Liver (tissue), 8 donors: ENCODE measurements at regions not wholly inside any gene's neighbourhood (a gene's known extent, or its start where the extent isn't known, plus 50 kb on each side); places are given as distances from the start of the nearest gene placed in this dataset.

Experiments used
- DNase-seq: peaks from one replicate; pipeline ENCODE4 v3.0.0-alpha.2; 2017; ENCODE audit warnings: low spot score
- H3K27ac ChIP-seq, 2 donors: one replicate each; pipeline ENCODE4 v1.7.0; 2013; ENCODE audit warnings: inconsistent platforms in 2 of 2, low read length in 2 of 2, control low read depth in 1 of 2, low read depth in 1 of 2, mild to moderate bottlenecking in 1 of 2
- H3K27me3 ChIP-seq, 4 donors: one replicate each; pipeline versions ENCODE4 v1.6.1 to v1.7.0; 2013; ENCODE audit warnings: low read length in 3 of 4, inconsistent platforms in 1 of 4, mild to moderate bottlenecking in 1 of 4, moderate library complexity in 1 of 4; ENCODE audit not compliant: control insufficient read depth in 4 of 4, insufficient read depth in 4 of 4
- H3K36me3 ChIP-seq, 4 donors: one replicate each; pipeline versions ENCODE4 v1.6.1 to v1.7.0; 2013; ENCODE audit warnings: low read length in 3 of 4, mild to moderate bottlenecking in 3 of 4, low read depth in 1 of 4, moderate library complexity in 1 of 4; ENCODE audit not compliant: control insufficient read depth in 4 of 4, insufficient read depth in 3 of 4
- H3K4me1 ChIP-seq, 4 donors: one replicate each; pipeline versions ENCODE4 v1.6.1 to v1.7.0; 2013; ENCODE audit warnings: low read length in 3 of 4, mild to moderate bottlenecking in 3 of 4, moderate library complexity in 1 of 4; ENCODE audit not compliant: control insufficient read depth in 4 of 4, insufficient read depth in 4 of 4
- H3K4me3 ChIP-seq, 3 donors: one replicate each; pipeline versions ENCODE4 v1.6.1 to v1.7.0; 2013; ENCODE audit warnings: low read length in 3 of 3, control low read depth in 1 of 3, low read depth in 1 of 3, mild to moderate bottlenecking in 1 of 3
- H3K9ac ChIP-seq, 2 donors: one replicate each; pipeline ENCODE4 v1.7.0; 2013; ENCODE audit warnings: low read length in 2 of 2, mild to moderate bottlenecking in 2 of 2, moderate library complexity in 2 of 2, control low read depth in 1 of 2, low read depth in 1 of 2
- H3K9me3 ChIP-seq, 4 donors: one replicate each; pipeline versions ENCODE4 v1.6.1 to v1.7.0; 2013; ENCODE audit warnings: low read length in 3 of 4; ENCODE audit not compliant: control insufficient read depth in 4 of 4
- EGR1 ChIP-seq, 2 donors: IDR thresholded peaks; 2 replicates each; pipeline ENCODE4 v1.6.1; 2016 to 2018; ENCODE audit warnings: antibody characterized with exemption in 2 of 2, low read depth in 2 of 2
- FOXA1 ChIP-seq: IDR thresholded peaks from 2 replicates; pipeline ENCODE4 v1.6.1; 2016; ENCODE audit warnings: antibody characterized with exemption
- FOXA2 ChIP-seq: IDR thresholded peaks from 2 replicates; pipeline ENCODE4 v1.6.1; 2016; ENCODE audit warnings: antibody characterized with exemption
- GABPA ChIP-seq, 2 donors: IDR thresholded peaks in 1 of 2; conservative IDR thresholded peaks in 1 of 2; 2 replicates each; pipeline ENCODE4 v1.6.1; 2016; ENCODE audit warnings: antibody characterized with exemption in 2 of 2, mild to moderate bottlenecking in 1 of 2, moderate library complexity in 1 of 2
- HNF4A ChIP-seq, 2 donors: conservative IDR thresholded peaks; 2 replicates each; pipeline ENCODE4 v1.6.1; 2016; ENCODE audit warnings: antibody characterized with exemption in 2 of 2, mild to moderate bottlenecking in 2 of 2
- HNF4G ChIP-seq: IDR thresholded peaks from 2 replicates; pipeline ENCODE4 v1.6.1; 2016; ENCODE audit warnings: antibody characterized with exemption
- JUND ChIP-seq, 2 donors: IDR thresholded peaks; 2 replicates each; pipeline ENCODE4 v1.6.1; 2016; ENCODE audit warnings: antibody characterized with exemption in 2 of 2
- NR2F2 ChIP-seq: IDR thresholded peaks from 2 replicates; pipeline ENCODE4 v1.6.1; 2016; ENCODE audit warnings: antibody characterized with exemption
- RAD21 ChIP-seq, 2 donors: IDR thresholded peaks; 2 replicates each; pipeline ENCODE4 v1.6.1; 2016; ENCODE audit warnings: antibody characterized with exemption in 2 of 2, mild to moderate bottlenecking in 2 of 2
- RXRA ChIP-seq, 2 donors: IDR thresholded peaks; 2 replicates each; pipeline ENCODE4 v1.6.1; 2017 to 2018; ENCODE audit warnings: antibody characterized with exemption in 2 of 2, mild to moderate bottlenecking in 1 of 2
- SP1 ChIP-seq: IDR thresholded peaks from 2 replicates; pipeline ENCODE4 v1.6.1; 2018; ENCODE audit warnings: antibody characterized with exemption, mild to moderate bottlenecking
- TAF1 ChIP-seq: conservative IDR thresholded peaks from 2 replicates; pipeline ENCODE4 v1.6.1; 2016; ENCODE audit warnings: antibody characterized with exemption, mild to moderate bottlenecking
- YY1 ChIP-seq: IDR thresholded peaks from 2 replicates; pipeline ENCODE4 v1.6.1; 2016; ENCODE audit warnings: antibody characterized with exemption, mild to moderate bottlenecking
- WGBS: extraction: QIAGEN DNeasy Blood & Tissue Kit; methylation state at CpG from one replicate; pipeline ENCODE4 v1.1.7; 2013; 5-methylcytosine and 5-hydroxymethylcytosine counted together
- TF ChIP-seq, protein P1 (sequence below): IDR thresholded peaks from 2 replicates; pipeline ENCODE4 v1.6.1; 2016; ENCODE audit warnings: antibody characterized with exemption
- TF ChIP-seq, protein P2 (sequence below): IDR thresholded peaks from 2 replicates; pipeline ENCODE4 v1.6.1; 2016; ENCODE audit warnings: antibody characterized with exemption, mild to moderate bottlenecking
- TF ChIP-seq, protein P3 (sequence below): fragments of 150-350 bp; IDR thresholded peaks from 2 replicates; pipeline ENCODE4 v1.5.1; 2017; ENCODE audit warnings: improper control_type of control experiment, low read depth, low read length; ENCODE audit not compliant: missing input control
- TF ChIP-seq, protein P4 (sequence below): IDR thresholded peaks from 2 replicates; pipeline ENCODE4 v1.6.1; 2016; ENCODE audit warnings: antibody characterized with exemption
- TF ChIP-seq, protein P5 (sequence below): IDR thresholded peaks from 2 replicates; pipeline ENCODE4 v1.6.1; 2016; ENCODE audit warnings: antibody characterized with exemption
- donor health status: healthy.
- donor health status: healthy.
- donor health status: healthy.
- donor health status: healthy.
- donor health status: healthy.

DNA sequence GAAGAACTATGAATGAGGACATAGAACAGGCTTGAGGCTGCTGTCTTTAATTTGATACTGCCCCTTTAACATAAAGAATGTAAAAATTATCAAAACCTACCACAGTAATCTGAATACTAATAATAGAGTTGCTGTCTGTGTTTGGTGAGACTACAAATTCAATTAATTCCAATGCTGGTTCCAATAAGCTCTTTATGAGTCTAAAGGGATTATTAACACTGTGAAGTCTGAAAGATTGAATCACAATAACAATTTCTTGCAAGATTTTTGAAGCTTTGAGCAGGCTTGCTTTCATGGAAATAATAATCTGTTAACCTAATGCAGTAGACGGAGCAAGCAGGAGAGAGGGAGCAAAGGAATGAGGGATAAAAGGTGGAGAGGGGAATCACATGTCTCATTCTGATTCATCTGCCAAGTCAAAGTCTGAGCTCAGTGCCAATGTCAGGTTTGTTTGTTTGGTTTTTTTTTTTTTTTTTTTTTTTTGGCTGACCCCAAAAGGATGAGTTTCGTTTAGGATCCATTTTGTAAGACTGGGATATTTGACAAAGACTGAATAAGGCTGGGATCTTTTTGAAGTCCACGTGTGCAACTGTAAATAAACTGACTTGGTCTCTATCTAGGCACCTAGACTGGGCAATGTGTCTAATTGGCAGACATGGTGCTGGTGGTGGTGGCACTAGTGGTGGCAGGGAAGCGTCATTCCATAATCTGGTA is 211.6 kb downstream of the RNF144B start:
- WGBS: 23% methylated on average over 4 of the region's 4 CpGs
- no peak for TF ChIP-seq HNF4G
- TF ChIP-seq, protein P1, sequence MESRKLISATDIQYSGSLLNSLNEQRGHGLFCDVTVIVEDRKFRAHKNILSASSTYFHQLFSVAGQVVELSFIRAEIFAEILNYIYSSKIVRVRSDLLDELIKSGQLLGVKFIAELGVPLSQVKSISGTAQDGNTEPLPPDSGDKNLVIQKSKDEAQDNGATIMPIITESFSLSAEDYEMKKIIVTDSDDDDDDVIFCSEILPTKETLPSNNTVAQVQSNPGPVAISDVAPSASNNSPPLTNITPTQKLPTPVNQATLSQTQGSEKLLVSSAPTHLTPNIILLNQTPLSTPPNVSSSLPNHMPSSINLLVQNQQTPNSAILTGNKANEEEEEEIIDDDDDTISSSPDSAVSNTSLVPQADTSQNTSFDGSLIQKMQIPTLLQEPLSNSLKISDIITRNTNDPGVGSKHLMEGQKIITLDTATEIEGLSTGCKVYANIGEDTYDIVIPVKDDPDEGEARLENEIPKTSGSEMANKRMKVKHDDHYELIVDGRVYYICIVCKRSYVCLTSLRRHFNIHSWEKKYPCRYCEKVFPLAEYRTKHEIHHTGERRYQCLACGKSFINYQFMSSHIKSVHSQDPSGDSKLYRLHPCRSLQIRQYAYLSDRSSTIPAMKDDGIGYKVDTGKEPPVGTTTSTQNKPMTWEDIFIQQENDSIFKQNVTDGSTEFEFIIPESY: peak; percentile 49
- peak; percentile 52 to 85 for TF ChIP-seq JUND (IDR thresholded peaks at IDR 0.05)
- peak in 1 of 2 donors; percentile 23 for TF ChIP-seq EGR1 (IDR thresholded peaks at IDR 0.05; ENCODE audit: low read depth in 2 of 2)
- peak; percentile 94 for TF ChIP-seq YY1
- TF ChIP-seq HNF4A (conservative IDR thresholded peaks at IDR 0.05): peak; percentile 69 to 80
- TF ChIP-seq SP1: peak; percentile 42
- TF ChIP-seq TAF1: no peak
- TF ChIP-seq FOXA2: peak; percentile 33
- TF ChIP-seq, protein P2, sequence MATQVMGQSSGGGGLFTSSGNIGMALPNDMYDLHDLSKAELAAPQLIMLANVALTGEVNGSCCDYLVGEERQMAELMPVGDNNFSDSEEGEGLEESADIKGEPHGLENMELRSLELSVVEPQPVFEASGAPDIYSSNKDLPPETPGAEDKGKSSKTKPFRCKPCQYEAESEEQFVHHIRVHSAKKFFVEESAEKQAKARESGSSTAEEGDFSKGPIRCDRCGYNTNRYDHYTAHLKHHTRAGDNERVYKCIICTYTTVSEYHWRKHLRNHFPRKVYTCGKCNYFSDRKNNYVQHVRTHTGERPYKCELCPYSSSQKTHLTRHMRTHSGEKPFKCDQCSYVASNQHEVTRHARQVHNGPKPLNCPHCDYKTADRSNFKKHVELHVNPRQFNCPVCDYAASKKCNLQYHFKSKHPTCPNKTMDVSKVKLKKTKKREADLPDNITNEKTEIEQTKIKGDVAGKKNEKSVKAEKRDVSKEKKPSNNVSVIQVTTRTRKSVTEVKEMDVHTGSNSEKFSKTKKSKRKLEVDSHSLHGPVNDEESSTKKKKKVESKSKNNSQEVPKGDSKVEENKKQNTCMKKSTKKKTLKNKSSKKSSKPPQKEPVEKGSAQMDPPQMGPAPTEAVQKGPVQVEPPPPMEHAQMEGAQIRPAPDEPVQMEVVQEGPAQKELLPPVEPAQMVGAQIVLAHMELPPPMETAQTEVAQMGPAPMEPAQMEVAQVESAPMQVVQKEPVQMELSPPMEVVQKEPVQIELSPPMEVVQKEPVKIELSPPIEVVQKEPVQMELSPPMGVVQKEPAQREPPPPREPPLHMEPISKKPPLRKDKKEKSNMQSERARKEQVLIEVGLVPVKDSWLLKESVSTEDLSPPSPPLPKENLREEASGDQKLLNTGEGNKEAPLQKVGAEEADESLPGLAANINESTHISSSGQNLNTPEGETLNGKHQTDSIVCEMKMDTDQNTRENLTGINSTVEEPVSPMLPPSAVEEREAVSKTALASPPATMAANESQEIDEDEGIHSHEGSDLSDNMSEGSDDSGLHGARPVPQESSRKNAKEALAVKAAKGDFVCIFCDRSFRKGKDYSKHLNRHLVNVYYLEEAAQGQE: no peak
- TF ChIP-seq, protein P3, sequence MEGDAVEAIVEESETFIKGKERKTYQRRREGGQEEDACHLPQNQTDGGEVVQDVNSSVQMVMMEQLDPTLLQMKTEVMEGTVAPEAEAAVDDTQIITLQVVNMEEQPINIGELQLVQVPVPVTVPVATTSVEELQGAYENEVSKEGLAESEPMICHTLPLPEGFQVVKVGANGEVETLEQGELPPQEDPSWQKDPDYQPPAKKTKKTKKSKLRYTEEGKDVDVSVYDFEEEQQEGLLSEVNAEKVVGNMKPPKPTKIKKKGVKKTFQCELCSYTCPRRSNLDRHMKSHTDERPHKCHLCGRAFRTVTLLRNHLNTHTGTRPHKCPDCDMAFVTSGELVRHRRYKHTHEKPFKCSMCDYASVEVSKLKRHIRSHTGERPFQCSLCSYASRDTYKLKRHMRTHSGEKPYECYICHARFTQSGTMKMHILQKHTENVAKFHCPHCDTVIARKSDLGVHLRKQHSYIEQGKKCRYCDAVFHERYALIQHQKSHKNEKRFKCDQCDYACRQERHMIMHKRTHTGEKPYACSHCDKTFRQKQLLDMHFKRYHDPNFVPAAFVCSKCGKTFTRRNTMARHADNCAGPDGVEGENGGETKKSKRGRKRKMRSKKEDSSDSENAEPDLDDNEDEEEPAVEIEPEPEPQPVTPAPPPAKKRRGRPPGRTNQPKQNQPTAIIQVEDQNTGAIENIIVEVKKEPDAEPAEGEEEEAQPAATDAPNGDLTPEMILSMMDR: no peak
- no peak for TF ChIP-seq FOXA1
- peak; percentile 18 to 31 for TF ChIP-seq RAD21 (IDR thresholded peaks at IDR 0.05)
- TF ChIP-seq GABPA (IDR thresholded peaks at IDR 0.05 in 1 of 2, conservative IDR thresholded peaks at IDR 0.05 in 1 of 2): no peak
- TF ChIP-seq, protein P4, sequence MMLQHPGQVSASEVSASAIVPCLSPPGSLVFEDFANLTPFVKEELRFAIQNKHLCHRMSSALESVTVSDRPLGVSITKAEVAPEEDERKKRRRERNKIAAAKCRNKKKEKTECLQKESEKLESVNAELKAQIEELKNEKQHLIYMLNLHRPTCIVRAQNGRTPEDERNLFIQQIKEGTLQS: peak; percentile 10
- peak; percentile 65 to 87 for TF ChIP-seq RXRA (IDR thresholded peaks at IDR 0.05)
- peak; percentile 15 for TF ChIP-seq NR2F2
- TF ChIP-seq, protein P5, sequence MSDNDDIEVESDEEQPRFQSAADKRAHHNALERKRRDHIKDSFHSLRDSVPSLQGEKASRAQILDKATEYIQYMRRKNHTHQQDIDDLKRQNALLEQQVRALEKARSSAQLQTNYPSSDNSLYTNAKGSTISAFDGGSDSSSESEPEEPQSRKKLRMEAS: no peak
- Histone ChIP-seq H3K4me1 (peaks cover 0 to 17% (median 16%) of the 10 kb centered on the region in 4 donors), H3K9me3 (no peaks in the 10 kb centered on the region), H3K36me3 (no peaks in the 10 kb centered on the region), H3K27me3 (no peaks in the 10 kb centered on the region), H3K9ac (no peak overlapping the region), H3K4me3 (no peak overlapping the region), H3K27ac (peak overlapping the region; percentile 58 to 72)
- no peak for DNase-seq
